Mesendoderm (in vitro differentiated cells): ENCODE measurements at regions not wholly inside any gene's neighbourhood (a gene's known extent, or its start where the extent isn't known, plus 50 kb on each side); places are given as distances from the start of the nearest gene placed in this dataset.
"Not testable (repeated sequence)": the region's sequence is repeated elsewhere in the genome, so short reads cannot be mapped to it uniquely, and the experiment has no call there.

Experiments used
- DNase-seq: peaks from one replicate; pipeline ENCODE4 v3.0.0; 2013
- H2AK5ac ChIP-seq: 2 replicates; pipeline ENCODE4 v1.6.1; 2013; ENCODE audit warnings: low read length, inconsistent platforms
- H2BK120ac ChIP-seq: 2 replicates; pipeline ENCODE4 v1.6.1; 2013; ENCODE audit warnings: low read depth, mild to moderate bottlenecking, low read length, moderate library complexity, mixed read lengths
- H2BK15ac ChIP-seq: replicated peaks from 2 replicates; pipeline ENCODE4 v1.6.1; 2013; ENCODE audit warnings: low read depth, mild to moderate bottlenecking, moderate library complexity
- H2BK5ac ChIP-seq: 2 replicates; pipeline ENCODE4 v1.6.1; 2013; ENCODE audit warnings: low read length, inconsistent platforms
- H3K18ac ChIP-seq: 2 replicates; pipeline ENCODE4 v1.6.1; 2013; ENCODE audit warnings: mild to moderate bottlenecking, low read length, mixed read lengths
- H3K23ac ChIP-seq: one replicate; pipeline ENCODE4 v1.6.1; 2013; ENCODE audit warnings: low read length
- H3K27ac ChIP-seq: 2 replicates; pipeline ENCODE4 v1.5.1; 2013; ENCODE audit warnings: low read depth, mild to moderate bottlenecking, inconsistent platforms, low read length, moderate library complexity
- H3K27me3 ChIP-seq: 2 replicates; pipeline ENCODE4 v1.6.1; 2013; ENCODE audit warnings: low read length, control low read depth, mild to moderate bottlenecking, inconsistent platforms; ENCODE audit not compliant: insufficient read depth, poor library complexity
- H3K36me3 ChIP-seq: 2 replicates; pipeline ENCODE4 v1.6.1; 2013; ENCODE audit warnings: low read length, inconsistent platforms; ENCODE audit not compliant: control insufficient read depth, insufficient read depth
- H3K4ac ChIP-seq: one replicate; pipeline ENCODE4 v1.6.1; 2013; ENCODE audit warnings: low read depth, mild to moderate bottlenecking, low read length, moderate library complexity
- H3K4me1 ChIP-seq: 2 replicates; pipeline ENCODE4 v1.6.1; 2013; ENCODE audit warnings: low read depth, low read length, inconsistent platforms; ENCODE audit not compliant: control insufficient read depth
- H3K4me2 ChIP-seq: 2 replicates; pipeline ENCODE4 v1.6.1; 2013; ENCODE audit warnings: low read length
- H3K4me3 ChIP-seq: 2 replicates; pipeline ENCODE4 v1.5.1; 2013; ENCODE audit warnings: mild to moderate bottlenecking, low read length
- H3K56ac ChIP-seq: one replicate; pipeline ENCODE4 v1.6.1; 2013; ENCODE audit warnings: low read length
- H3K79me1 ChIP-seq: 2 replicates; pipeline ENCODE4 v1.6.1; 2013; ENCODE audit warnings: low read length, inconsistent platforms
- H3K79me2 ChIP-seq: 2 replicates; pipeline ENCODE4 v1.6.1; 2013; ENCODE audit warnings: mild to moderate bottlenecking, low read length; ENCODE audit not compliant: control insufficient read depth, insufficient read depth
- H3K9ac ChIP-seq: 2 replicates; pipeline ENCODE4 v1.6.1; 2013; ENCODE audit warnings: low read length, inconsistent platforms
- H4K5ac ChIP-seq: one replicate; pipeline ENCODE4 v1.6.1; 2013; ENCODE audit warnings: low read length
- H4K8ac ChIP-seq: one replicate; pipeline ENCODE4 v1.6.1; 2013; ENCODE audit warnings: low read depth, mild to moderate bottlenecking, control low read depth, low read length, moderate library complexity
- WGBS: extraction: QIAGEN DNeasy Blood & Tissue Kit; methylation state at CpG from one replicate; pipeline ENCODE4 v1.1.7; 2013; ENCODE audit warnings: low lambda C conversion rate, missing lambda C conversion rate; ENCODE audit not compliant: insufficient coverage; ENCODE audit errors: extremely low coverage; 5-methylcytosine and 5-hydroxymethylcytosine counted together

DNA sequence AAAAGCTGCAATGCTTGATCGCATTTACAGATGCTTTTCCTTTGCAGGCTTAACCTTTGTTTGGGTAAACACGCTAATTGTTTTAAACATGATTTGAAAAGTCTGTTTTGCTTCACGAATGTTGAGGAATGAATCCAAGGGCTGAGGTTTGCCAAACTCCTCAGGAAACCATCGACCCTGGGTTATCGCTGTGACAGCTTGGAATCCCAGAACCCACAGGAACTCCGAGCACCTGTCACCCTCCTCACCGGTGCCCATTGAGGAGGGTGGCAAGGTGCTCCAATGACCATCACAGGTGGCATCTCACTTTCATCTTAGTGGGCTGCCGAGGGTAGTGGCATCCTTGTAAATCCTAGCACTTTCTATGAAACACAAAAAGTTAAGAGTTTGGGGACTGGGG lies 4498.5 kb upstream of the OR11H1 start:
- no CpG with 5 or more reads among the region's 8 CpGs for WGBS
- not testable (repeated sequence) for H2BK5ac ChIP-seq, H3K79me1 ChIP-seq, H3K4me1 ChIP-seq, H3K36me3 ChIP-seq, H2AK5ac ChIP-seq, H4K8ac ChIP-seq, H3K18ac ChIP-seq, H3K4me3 ChIP-seq, H3K27ac ChIP-seq, H3K9ac ChIP-seq, H3K4me2 ChIP-seq, H3K23ac ChIP-seq, H3K4ac ChIP-seq, H3K27me3 ChIP-seq, H3K56ac ChIP-seq, H4K5ac ChIP-seq, H3K79me2 ChIP-seq, H2BK120ac ChIP-seq, H2BK15ac ChIP-seq, DNase-seq

DNA sequence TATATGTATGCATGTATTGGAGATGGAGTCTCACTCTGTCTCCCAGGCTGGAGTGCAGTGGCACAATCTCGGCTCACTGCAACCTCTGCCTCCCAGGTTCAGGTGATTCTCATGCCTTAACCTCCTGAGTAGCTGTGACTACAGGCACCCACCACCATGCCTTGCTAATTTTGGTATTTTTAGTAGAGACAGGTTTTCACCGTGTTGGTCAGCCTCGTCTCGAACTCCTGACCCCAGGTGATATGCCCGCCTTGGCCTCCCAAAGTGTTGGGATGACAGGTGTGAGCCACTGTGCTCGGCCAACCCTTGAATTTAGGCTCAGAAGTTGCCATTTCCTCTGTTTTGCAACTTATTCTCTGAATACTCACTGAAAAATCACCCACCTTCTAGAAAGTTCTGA lies 4498.0 kb upstream of the OR11H1 start:
- H3K27ac ChIP-seq, H3K4me1 ChIP-seq, H3K9ac ChIP-seq, H4K5ac ChIP-seq, H3K36me3 ChIP-seq, H2BK120ac ChIP-seq, H3K56ac ChIP-seq, H3K18ac ChIP-seq, H2AK5ac ChIP-seq, H3K79me2 ChIP-seq, H3K27me3 ChIP-seq, DNase-seq, H3K79me1 ChIP-seq, H2BK5ac ChIP-seq, H4K8ac ChIP-seq, H2BK15ac ChIP-seq, H3K4me2 ChIP-seq, H3K23ac ChIP-seq, H3K4ac ChIP-seq: not testable (repeated sequence)
- WGBS: no CpG with 5 or more reads among the region's 6 CpGs
- peak overlapping the region; percentile 9 for H3K4me3 ChIP-seq

GRCh38 chr22:11030571-11031410 lies 4497.2 kb upstream of the OR11H1 start:
- not testable (repeated sequence) for H3K27ac ChIP-seq, H3K79me1 ChIP-seq, H2BK15ac ChIP-seq, H3K4ac ChIP-seq, H2BK5ac ChIP-seq, H4K5ac ChIP-seq, H3K18ac ChIP-seq, H2AK5ac ChIP-seq, H4K8ac ChIP-seq, H3K4me1 ChIP-seq, H3K56ac ChIP-seq, DNase-seq, H3K79me2 ChIP-seq, H3K23ac ChIP-seq, H3K27me3 ChIP-seq, H2BK120ac ChIP-seq, H3K9ac ChIP-seq, H3K4me2 ChIP-seq, H3K36me3 ChIP-seq
- WGBS: no CpG with 5 or more reads among the region's 12 CpGs
- H3K4me3 ChIP-seq: peak overlapping the region; percentile 8

GRCh38 chr22:11032115-11032514 lies 4495.9 kb upstream of the OR11H1 start:
- not testable (repeated sequence) for H3K4ac ChIP-seq, H3K36me3 ChIP-seq, H4K8ac ChIP-seq, DNase-seq, H3K56ac ChIP-seq, H3K79me1 ChIP-seq, H3K23ac ChIP-seq, H3K4me2 ChIP-seq, H3K18ac ChIP-seq, H3K4me1 ChIP-seq, H3K27me3 ChIP-seq, H3K9ac ChIP-seq, H3K79me2 ChIP-seq, H3K27ac ChIP-seq, H4K5ac ChIP-seq, H2BK15ac ChIP-seq, H2BK120ac ChIP-seq, H2AK5ac ChIP-seq, H2BK5ac ChIP-seq
- WGBS: no CpG with 5 or more reads among the region's 13 CpGs
- peak overlapping the region; percentile 18 for H3K4me3 ChIP-seq

DNA sequence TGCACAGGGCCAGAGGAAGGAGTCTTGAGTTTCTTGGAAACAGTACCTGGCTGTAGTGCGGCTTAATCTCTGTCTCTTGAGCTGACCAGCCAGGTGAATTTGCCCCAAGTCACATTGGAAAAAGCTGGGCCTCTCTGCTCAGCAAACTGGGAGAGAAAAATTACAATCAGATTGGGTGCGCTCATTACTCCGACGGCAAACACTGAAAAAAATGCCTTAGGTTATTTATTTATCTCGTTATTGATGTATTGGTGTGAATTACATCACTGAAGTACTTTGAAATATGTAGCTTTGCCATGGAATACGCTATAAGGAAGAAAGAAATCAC lies 4493.4 kb upstream of the OR11H1 start:
- H3K18ac ChIP-seq, H3K4me2 ChIP-seq, H3K56ac ChIP-seq, H3K27ac ChIP-seq, H2AK5ac ChIP-seq, H2BK120ac ChIP-seq, H2BK5ac ChIP-seq, H4K5ac ChIP-seq, DNase-seq, H3K9ac ChIP-seq, H3K27me3 ChIP-seq, H3K36me3 ChIP-seq, H3K4ac ChIP-seq, H4K8ac ChIP-seq, H2BK15ac ChIP-seq, H3K79me1 ChIP-seq, H3K4me1 ChIP-seq, H3K79me2 ChIP-seq, H3K23ac ChIP-seq: not testable (repeated sequence)
- peak overlapping the region; percentile 33 for H3K4me3 ChIP-seq
- no CpG with 5 or more reads among the region's 6 CpGs for WGBS
